WTC11 (cell line): ENCODE measurements at regions not wholly inside any gene's neighbourhood (a gene's known extent, or its start where the extent isn't known, plus 50 kb on each side); places are given as distances from the start of the nearest gene placed in this dataset.

ENCODE experiments used
- ATAC-seq: fragments of 200-7000 bp; cut with Tn5 transposase; 2 replicates; pipeline ENCODE4 v1.10.0; 2021; ENCODE audit warnings: mild to moderate bottlenecking, moderate library complexity
- CTCF ChIA-PET: fragments of 300-600 bp; sonication (Branson Sonifier 250); formaldehyde crosslinking; loops from one replicate; lab custom pipeline; 2021; ENCODE audit warnings: antibody characterized with exemption; lab: Charles Lee
- POLR2A ChIA-PET: fragments of 350-600 bp; sonication (Branson Sonifier 250); formaldehyde crosslinking; loops from one replicate; lab custom pipeline; 2021; ENCODE audit warnings: antibody characterized with exemption; lab: Charles Lee
- DNase-seq: peaks from one replicate; pipeline ENCODE4 v3.0.0; 2021; ENCODE audit warnings: low spot score
- H3K27ac Mint-ChIP-seq: 2 replicates; pipeline ENCODE4 v1.8.0; 2021; ENCODE audit warnings: mixed read lengths
- H3K27me3 Mint-ChIP-seq: 2 replicates; pipeline ENCODE4 v1.8.0; 2021; ENCODE audit warnings: low read depth, mild to moderate bottlenecking, moderate library complexity, mixed read lengths
- H3K36me3 Mint-ChIP-seq: 2 replicates; pipeline ENCODE4 v1.8.0; 2021; ENCODE audit warnings: mixed read lengths
- H3K4me1 Mint-ChIP-seq: 2 replicates; pipeline ENCODE4 v1.8.0; 2022; ENCODE audit warnings: mixed read lengths
- H3K4me3 Mint-ChIP-seq: 2 replicates; pipeline ENCODE4 v1.8.0; 2021; ENCODE audit warnings: mild to moderate bottlenecking, moderate library complexity, mixed read lengths
- H3K9me3 Mint-ChIP-seq: 2 replicates; pipeline ENCODE4 v1.8.0; 2021; ENCODE audit warnings: mixed read lengths
- CREB1 ChIP-seq: sonication (generic); formaldehyde crosslinking; IDR thresholded peaks from 2 replicates; pipeline ENCODE4 v1.8.0; 2023; ENCODE audit warnings: mild to moderate bottlenecking, missing genetic modification reagents
- EMX1 ChIP-seq: fragments of 250-450 bp; sonication (Bioruptor Pico); IDR thresholded peaks from 2 replicates; pipeline ENCODE4 v1.8.0; 2021; ENCODE audit warnings: mild to moderate bottlenecking
- FOXK1 ChIP-seq: sonication (generic); formaldehyde crosslinking; IDR thresholded peaks from 2 replicates; pipeline ENCODE4 v1.8.0; 2022; ENCODE audit warnings: mild to moderate bottlenecking, moderate library complexity, missing genetic modification reagents
- MXD4 ChIP-seq: fragments of 250-450 bp; sonication (Bioruptor Pico); IDR thresholded peaks from 2 replicates; pipeline ENCODE4 v1.8.0; 2021; ENCODE audit warnings: mild to moderate bottlenecking, moderate library complexity, borderline replicate concordance
- NFYB ChIP-seq: sonication (generic); formaldehyde crosslinking; conservative IDR thresholded peaks from 2 replicates; pipeline ENCODE4 v1.8.0; 2022; ENCODE audit warnings: low read depth, missing genetic modification reagents
- NR2C2 ChIP-seq: sonication (generic); formaldehyde crosslinking; IDR thresholded peaks from 2 replicates; pipeline ENCODE4 v1.8.0; 2022; ENCODE audit warnings: mild to moderate bottlenecking, missing genetic modification reagents
- OVOL2 ChIP-seq: fragments of 250-450 bp; sonication (Bioruptor Pico); IDR thresholded peaks from 2 replicates; pipeline ENCODE4 v1.9.0; 2021; ENCODE audit warnings: mild to moderate bottlenecking, borderline replicate concordance
- SMAD3 ChIP-seq: sonication (generic); formaldehyde crosslinking; IDR thresholded peaks from 2 replicates; pipeline ENCODE4 v1.8.0; 2022; ENCODE audit warnings: missing genetic modification reagents, mild to moderate bottlenecking, borderline replicate concordance
- SOX15 ChIP-seq: fragments of 250-450 bp; sonication (Bioruptor Pico); IDR thresholded peaks from 2 replicates; pipeline ENCODE4 v1.9.0; 2021; ENCODE audit warnings: mild to moderate bottlenecking
- ZNF138 ChIP-seq: sonication (generic); formaldehyde crosslinking; conservative IDR thresholded peaks from 2 replicates; pipeline ENCODE4 v1.8.1; 2022; ENCODE audit warnings: mild to moderate bottlenecking, moderate library complexity, missing genetic modification reagents
- ZNF263 ChIP-seq: sonication (generic); formaldehyde crosslinking; IDR thresholded peaks from 2 replicates; pipeline ENCODE4 v1.8.1; 2022; ENCODE audit warnings: low read depth, mild to moderate bottlenecking, moderate library complexity, missing genetic modification reagents
- ZNF396 ChIP-seq: fragments of 250-450 bp; sonication (Bioruptor Pico); IDR thresholded peaks from 2 replicates; pipeline ENCODE4 v1.8.0; 2021; ENCODE audit warnings: mild to moderate bottlenecking, moderate library complexity, borderline replicate concordance
- ZNF416 ChIP-seq: fragments of 250-450 bp; sonication (Bioruptor Pico); IDR thresholded peaks from 2 replicates; pipeline ENCODE4 v1.9.0; 2021; ENCODE audit warnings: mild to moderate bottlenecking, inconsistent platforms
- ZNF423 ChIP-seq: fragments of 250-450 bp; sonication (Bioruptor Pico); IDR thresholded peaks from 2 replicates; pipeline ENCODE4 v2.1.2; 2022; ENCODE audit warnings: mild to moderate bottlenecking, moderate library complexity
- TF ChIP-seq, protein P1 (sequence below): fragments of 200-600 bp; IDR thresholded peaks from 2 replicates; pipeline ENCODE4 v1.8.0; 2022; ENCODE audit warnings: antibody characterized with exemption
- TF ChIP-seq, protein P2 (sequence below): sonication (generic); formaldehyde crosslinking; IDR thresholded peaks from 2 replicates; pipeline ENCODE4 v1.8.1; 2022; ENCODE audit warnings: low read depth, mild to moderate bottlenecking, moderate library complexity, missing genetic modification reagents, borderline replicate concordance
- TF ChIP-seq, protein P3 (sequence below): fragments of 250-450 bp; sonication (Bioruptor Pico); IDR thresholded peaks from 2 replicates; pipeline ENCODE4 v1.9.0; 2021; ENCODE audit warnings: mild to moderate bottlenecking
- TF ChIP-seq, protein P4 (sequence below): sonication (generic); formaldehyde crosslinking; IDR thresholded peaks from 2 replicates; pipeline ENCODE4 v1.8.1; 2023; ENCODE audit warnings: mild to moderate bottlenecking, missing genetic modification reagents
- TF ChIP-seq, protein P5 (sequence below): sonication (generic); formaldehyde crosslinking; IDR thresholded peaks from 2 replicates; pipeline ENCODE4 v1.8.1; 2022; ENCODE audit warnings: missing genetic modification reagents, borderline replicate concordance
- TF ChIP-seq, protein P6 (sequence below): sonication (generic); formaldehyde crosslinking; IDR thresholded peaks from 2 replicates; pipeline ENCODE4 v1.8.1; 2023; ENCODE audit warnings: mild to moderate bottlenecking, missing genetic modification reagents, moderate library complexity
- TF ChIP-seq, protein P7 (sequence below): sonication (generic); formaldehyde crosslinking; IDR thresholded peaks from 2 replicates; pipeline ENCODE4 v1.8.0; 2022; ENCODE audit warnings: mild to moderate bottlenecking, missing genetic modification reagents
- TF ChIP-seq, protein P8 (sequence below): sonication (generic); formaldehyde crosslinking; IDR thresholded peaks from 2 replicates; pipeline ENCODE4 v1.8.1; 2023; ENCODE audit warnings: mild to moderate bottlenecking, moderate library complexity, missing genetic modification reagents
- TF ChIP-seq, protein P9 (sequence below): sonication (generic); formaldehyde crosslinking; IDR thresholded peaks from 2 replicates; pipeline ENCODE4 v1.8.1; 2022; ENCODE audit warnings: mild to moderate bottlenecking, missing genetic modification reagents, moderate library complexity, borderline replicate concordance

DNA sequence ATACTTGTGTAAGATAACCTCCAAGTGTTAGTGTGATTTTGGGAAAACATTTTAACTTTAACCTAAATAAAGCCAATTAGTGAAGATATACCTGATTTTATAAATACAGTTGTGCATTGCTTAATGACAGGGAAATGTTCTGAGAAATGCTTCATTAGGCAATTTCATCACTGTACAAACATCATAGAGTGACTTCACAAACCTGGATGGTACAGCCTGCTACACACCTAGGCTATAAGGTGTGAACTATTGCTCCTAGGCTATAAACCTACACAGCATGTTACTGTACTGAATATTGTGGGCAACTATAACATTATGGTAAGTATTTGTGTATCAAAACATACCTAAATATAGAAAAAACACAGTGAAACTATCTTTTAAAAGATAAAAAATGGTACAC, 166.8 kb upstream of the TARS1 start:
- no peak overlapping the region for H3K4me3 Mint-ChIP-seq
- ATAC-seq = no peak
- H3K9me3 Mint-ChIP-seq = no peaks in the 10 kb centered on the region
- DNase-seq = no peak
- H3K27ac Mint-ChIP-seq = no peak overlapping the region
- POLR2A ChIA-PET = no interaction called here
- TF ChIP-seq MXD4 (CRISPR knock-in tag) (no peak), ZNF423 (CRISPR knock-in tag) (no peak), OVOL2 (CRISPR knock-in tag) (no peak), ZNF263 (no peak), NFYB (CRISPR knock-in tag) (no peak), NR2C2 (CRISPR knock-in tag) (no peak), SMAD3 (no peak), FOXK1 (no peak)
- TF ChIP-seq, protein P1, sequence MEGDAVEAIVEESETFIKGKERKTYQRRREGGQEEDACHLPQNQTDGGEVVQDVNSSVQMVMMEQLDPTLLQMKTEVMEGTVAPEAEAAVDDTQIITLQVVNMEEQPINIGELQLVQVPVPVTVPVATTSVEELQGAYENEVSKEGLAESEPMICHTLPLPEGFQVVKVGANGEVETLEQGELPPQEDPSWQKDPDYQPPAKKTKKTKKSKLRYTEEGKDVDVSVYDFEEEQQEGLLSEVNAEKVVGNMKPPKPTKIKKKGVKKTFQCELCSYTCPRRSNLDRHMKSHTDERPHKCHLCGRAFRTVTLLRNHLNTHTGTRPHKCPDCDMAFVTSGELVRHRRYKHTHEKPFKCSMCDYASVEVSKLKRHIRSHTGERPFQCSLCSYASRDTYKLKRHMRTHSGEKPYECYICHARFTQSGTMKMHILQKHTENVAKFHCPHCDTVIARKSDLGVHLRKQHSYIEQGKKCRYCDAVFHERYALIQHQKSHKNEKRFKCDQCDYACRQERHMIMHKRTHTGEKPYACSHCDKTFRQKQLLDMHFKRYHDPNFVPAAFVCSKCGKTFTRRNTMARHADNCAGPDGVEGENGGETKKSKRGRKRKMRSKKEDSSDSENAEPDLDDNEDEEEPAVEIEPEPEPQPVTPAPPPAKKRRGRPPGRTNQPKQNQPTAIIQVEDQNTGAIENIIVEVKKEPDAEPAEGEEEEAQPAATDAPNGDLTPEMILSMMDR = no peak
- TF ChIP-seq, protein P2, sequence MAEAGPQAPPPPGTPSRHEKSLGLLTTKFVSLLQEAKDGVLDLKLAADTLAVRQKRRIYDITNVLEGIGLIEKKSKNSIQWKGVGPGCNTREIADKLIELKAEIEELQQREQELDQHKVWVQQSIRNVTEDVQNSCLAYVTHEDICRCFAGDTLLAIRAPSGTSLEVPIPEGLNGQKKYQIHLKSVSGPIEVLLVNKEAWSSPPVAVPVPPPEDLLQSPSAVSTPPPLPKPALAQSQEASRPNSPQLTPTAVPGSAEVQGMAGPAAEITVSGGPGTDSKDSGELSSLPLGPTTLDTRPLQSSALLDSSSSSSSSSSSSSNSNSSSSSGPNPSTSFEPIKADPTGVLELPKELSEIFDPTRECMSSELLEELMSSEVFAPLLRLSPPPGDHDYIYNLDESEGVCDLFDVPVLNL (CRISPR knock-in tag) = no peak
- TF ChIP-seq, protein P3, sequence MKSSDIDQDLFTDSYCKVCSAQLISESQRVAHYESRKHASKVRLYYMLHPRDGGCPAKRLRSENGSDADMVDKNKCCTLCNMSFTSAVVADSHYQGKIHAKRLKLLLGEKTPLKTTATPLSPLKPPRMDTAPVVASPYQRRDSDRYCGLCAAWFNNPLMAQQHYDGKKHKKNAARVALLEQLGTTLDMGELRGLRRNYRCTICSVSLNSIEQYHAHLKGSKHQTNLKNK (CRISPR knock-in tag) = no peak
- TF ChIP-seq, all 79 proteins: peak for 0
- Mint-ChIP-seq H3K27me3 (no peaks in the 10 kb centered on the region; the same call in none of the 2 replicates), H3K4me1 (no peaks in the 10 kb centered on the region), H3K36me3 (no peaks in the 10 kb centered on the region)
- CTCF ChIA-PET = no interaction called here

DNA sequence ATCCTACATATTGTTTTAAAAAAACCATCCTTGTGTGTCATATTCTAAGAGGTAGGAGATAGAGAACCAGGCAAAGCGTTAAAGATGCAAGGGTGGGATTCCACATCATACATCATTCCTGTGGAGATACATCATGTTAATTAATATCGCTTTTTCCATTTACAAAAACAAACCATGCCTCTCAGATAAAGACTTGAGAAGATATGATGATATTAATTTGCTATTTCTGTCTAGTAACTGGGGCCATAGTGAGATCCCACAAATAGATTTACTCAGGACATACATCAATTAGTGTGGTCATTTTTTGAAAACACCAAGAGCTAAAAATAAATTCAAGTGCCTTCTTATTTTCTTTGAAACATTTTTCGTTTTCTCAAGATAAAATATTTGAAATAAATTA, 165.4 kb upstream of the TARS1 start:
- H3K27me3 Mint-ChIP-seq = no peaks in the 10 kb centered on the region
- CTCF ChIA-PET = no interaction called here
- H3K9me3 Mint-ChIP-seq = no peaks in the 10 kb centered on the region
- H3K36me3 Mint-ChIP-seq = no peaks in the 10 kb centered on the region
- no peak for DNase-seq
- H3K4me3 Mint-ChIP-seq = no peak overlapping the region
- H3K27ac Mint-ChIP-seq = no peak overlapping the region
- ATAC-seq = no peak
- TF ChIP-seq, protein P4, sequence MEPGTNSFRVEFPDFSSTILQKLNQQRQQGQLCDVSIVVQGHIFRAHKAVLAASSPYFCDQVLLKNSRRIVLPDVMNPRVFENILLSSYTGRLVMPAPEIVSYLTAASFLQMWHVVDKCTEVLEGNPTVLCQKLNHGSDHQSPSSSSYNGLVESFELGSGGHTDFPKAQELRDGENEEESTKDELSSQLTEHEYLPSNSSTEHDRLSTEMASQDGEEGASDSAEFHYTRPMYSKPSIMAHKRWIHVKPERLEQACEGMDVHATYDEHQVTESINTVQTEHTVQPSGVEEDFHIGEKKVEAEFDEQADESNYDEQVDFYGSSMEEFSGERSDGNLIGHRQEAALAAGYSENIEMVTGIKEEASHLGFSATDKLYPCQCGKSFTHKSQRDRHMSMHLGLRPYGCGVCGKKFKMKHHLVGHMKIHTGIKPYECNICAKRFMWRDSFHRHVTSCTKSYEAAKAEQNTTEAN = no peak
- TF ChIP-seq, protein P5, sequence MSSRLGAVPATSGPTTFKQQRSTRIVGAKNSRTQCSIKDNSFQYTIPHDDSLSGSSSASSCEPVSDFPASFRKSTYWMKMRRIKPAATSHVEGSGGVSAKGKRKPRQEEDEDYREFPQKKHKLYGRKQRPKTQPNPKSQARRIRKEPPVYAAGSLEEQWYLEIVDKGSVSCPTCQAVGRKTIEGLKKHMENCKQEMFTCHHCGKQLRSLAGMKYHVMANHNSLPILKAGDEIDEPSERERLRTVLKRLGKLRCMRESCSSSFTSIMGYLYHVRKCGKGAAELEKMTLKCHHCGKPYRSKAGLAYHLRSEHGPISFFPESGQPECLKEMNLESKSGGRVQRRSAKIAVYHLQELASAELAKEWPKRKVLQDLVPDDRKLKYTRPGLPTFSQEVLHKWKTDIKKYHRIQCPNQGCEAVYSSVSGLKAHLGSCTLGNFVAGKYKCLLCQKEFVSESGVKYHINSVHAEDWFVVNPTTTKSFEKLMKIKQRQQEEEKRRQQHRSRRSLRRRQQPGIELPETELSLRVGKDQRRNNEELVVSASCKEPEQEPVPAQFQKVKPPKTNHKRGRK (CRISPR knock-in tag) = no peak
- no peak for TF ChIP-seq CREB1 (CRISPR knock-in tag)
- TF ChIP-seq, protein P6, sequence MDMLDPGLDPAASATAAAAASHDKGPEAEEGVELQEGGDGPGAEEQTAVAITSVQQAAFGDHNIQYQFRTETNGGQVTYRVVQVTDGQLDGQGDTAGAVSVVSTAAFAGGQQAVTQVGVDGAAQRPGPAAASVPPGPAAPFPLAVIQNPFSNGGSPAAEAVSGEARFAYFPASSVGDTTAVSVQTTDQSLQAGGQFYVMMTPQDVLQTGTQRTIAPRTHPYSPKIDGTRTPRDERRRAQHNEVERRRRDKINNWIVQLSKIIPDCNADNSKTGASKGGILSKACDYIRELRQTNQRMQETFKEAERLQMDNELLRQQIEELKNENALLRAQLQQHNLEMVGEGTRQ (CRISPR knock-in tag) = no peak
- TF ChIP-seq, protein P7, sequence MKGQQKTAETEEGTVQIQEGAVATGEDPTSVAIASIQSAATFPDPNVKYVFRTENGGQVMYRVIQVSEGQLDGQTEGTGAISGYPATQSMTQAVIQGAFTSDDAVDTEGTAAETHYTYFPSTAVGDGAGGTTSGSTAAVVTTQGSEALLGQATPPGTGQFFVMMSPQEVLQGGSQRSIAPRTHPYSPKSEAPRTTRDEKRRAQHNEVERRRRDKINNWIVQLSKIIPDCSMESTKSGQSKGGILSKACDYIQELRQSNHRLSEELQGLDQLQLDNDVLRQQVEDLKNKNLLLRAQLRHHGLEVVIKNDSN (CRISPR knock-in tag) = no peak
- no peak for TF ChIP-seq ZNF138 (CRISPR knock-in tag)
- TF ChIP-seq, protein P8, sequence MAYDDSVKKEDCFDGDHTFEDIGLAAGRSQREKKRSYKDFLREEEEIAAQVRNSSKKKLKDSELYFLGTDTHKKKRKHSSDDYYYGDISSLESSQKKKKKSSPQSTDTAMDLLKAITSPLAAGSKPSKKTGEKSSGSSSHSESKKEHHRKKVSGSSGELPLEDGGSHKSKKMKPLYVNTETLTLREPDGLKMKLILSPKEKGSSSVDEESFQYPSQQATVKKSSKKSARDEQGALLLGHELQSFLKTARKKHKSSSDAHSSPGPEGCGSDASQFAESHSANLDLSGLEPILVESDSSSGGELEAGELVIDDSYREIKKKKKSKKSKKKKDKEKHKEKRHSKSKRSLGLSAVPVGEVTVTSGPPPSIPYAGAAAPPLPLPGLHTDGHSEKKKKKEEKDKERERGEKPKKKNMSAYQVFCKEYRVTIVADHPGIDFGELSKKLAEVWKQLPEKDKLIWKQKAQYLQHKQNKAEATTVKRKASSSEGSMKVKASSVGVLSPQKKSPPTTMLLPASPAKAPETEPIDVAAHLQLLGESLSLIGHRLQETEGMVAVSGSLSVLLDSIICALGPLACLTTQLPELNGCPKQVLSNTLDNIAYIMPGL = no peak
- no peak for TF ChIP-seq ZNF396 (CRISPR knock-in tag)
- TF ChIP-seq, protein P9, sequence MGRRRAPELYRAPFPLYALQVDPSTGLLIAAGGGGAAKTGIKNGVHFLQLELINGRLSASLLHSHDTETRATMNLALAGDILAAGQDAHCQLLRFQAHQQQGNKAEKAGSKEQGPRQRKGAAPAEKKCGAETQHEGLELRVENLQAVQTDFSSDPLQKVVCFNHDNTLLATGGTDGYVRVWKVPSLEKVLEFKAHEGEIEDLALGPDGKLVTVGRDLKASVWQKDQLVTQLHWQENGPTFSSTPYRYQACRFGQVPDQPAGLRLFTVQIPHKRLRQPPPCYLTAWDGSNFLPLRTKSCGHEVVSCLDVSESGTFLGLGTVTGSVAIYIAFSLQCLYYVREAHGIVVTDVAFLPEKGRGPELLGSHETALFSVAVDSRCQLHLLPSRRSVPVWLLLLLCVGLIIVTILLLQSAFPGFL (CRISPR knock-in tag) = no peak
- no peak for TF ChIP-seq ZNF416 (CRISPR knock-in tag)
- no peak for TF ChIP-seq EMX1 (CRISPR knock-in tag)
- TF ChIP-seq SOX15 (CRISPR knock-in tag) = no peak
- POLR2A ChIA-PET = no interaction called here
- no peaks in the 10 kb centered on the region for H3K4me1 Mint-ChIP-seq
